Astrocyte (in vitro differentiated cells and primary cell): ENCODE measurements at regions not wholly inside any gene's neighbourhood (a gene's known extent, or its start where the extent isn't known, plus 50 kb on each side); places are given as distances from the start of the nearest gene placed in this dataset.
"Not testable (repeated sequence)": the region's sequence is repeated elsewhere in the genome, so short reads cannot be mapped to it uniquely, and the experiment has no call there.

ENCODE experiments used
- DNase-seq: peaks from one replicate; pipeline ENCODE4 v3.0.0-alpha.2; 2010; ENCODE audit warnings: low read depth
- FAIRE-seq: peaks from 2 replicates; lab custom pipeline; 2011; peaks lifted over from hg19 to GRCh38; lab: Jason Lieb, UNC
- H2AFZ ChIP-seq: 2 replicates; pipeline ENCODE4 v1.6.0; 2012; ENCODE audit warnings: low read depth, low read length, inconsistent platforms
- H3K27ac ChIP-seq: 2 replicates; pipeline ENCODE4 v1.5.1; 2011; ENCODE audit warnings: low read depth, low read length, inconsistent platforms
- H3K27me3 ChIP-seq: 2 replicates; pipeline ENCODE4 v1.6.0; 2011; ENCODE audit warnings: low read length, inconsistent platforms; ENCODE audit not compliant: insufficient read depth
- H3K36me3 ChIP-seq: 2 replicates; pipeline ENCODE4 v1.5.1; 2011; ENCODE audit warnings: low read length, inconsistent platforms; ENCODE audit not compliant: insufficient read depth
- H3K4me1 ChIP-seq: 2 replicates; pipeline ENCODE4 v1.5.1; 2011; ENCODE audit warnings: low read length, inconsistent platforms; ENCODE audit not compliant: insufficient read depth
- H3K4me2 ChIP-seq: 2 replicates; pipeline ENCODE4 v1.6.0; 2012; ENCODE audit warnings: low read length, inconsistent platforms
- H3K4me3 ChIP-seq: 2 replicates; pipeline ENCODE4 v1.5.1; 2011; ENCODE audit warnings: low read depth, mild to moderate bottlenecking, low read length, inconsistent platforms; ENCODE audit not compliant: insufficient read depth
- H3K79me2 ChIP-seq: 2 replicates; pipeline ENCODE4 v1.6.0; 2012; ENCODE audit warnings: mild to moderate bottlenecking, low read length, inconsistent platforms; ENCODE audit not compliant: insufficient read depth
- H3K9ac ChIP-seq: 2 replicates; pipeline ENCODE4 v1.6.0; 2012; ENCODE audit warnings: mild to moderate bottlenecking, low read length, inconsistent platforms
- H3K9me3 ChIP-seq: 2 replicates; pipeline ENCODE4 v1.5.1; 2012; ENCODE audit warnings: low read depth, mild to moderate bottlenecking, low read length, inconsistent platforms; ENCODE audit not compliant: insufficient read depth
- H4K20me1 ChIP-seq: 2 replicates; pipeline ENCODE4 v1.6.0; 2012; ENCODE audit warnings: low read length, inconsistent platforms; ENCODE audit not compliant: insufficient read depth
- H3K27ac Mint-ChIP-seq: one replicate; pipeline ENCODE4 v1.8.0; 2021; ENCODE audit warnings: mild to moderate bottlenecking, mixed read lengths; ENCODE audit not compliant: unreplicated experiment
- H3K27me3 Mint-ChIP-seq: one replicate; pipeline ENCODE4 v1.8.0; 2021; ENCODE audit warnings: low read depth, mixed read lengths; ENCODE audit not compliant: unreplicated experiment
- H3K36me3 Mint-ChIP-seq: one replicate; pipeline ENCODE4 v1.8.0; 2021; ENCODE audit warnings: low read depth, mixed read lengths; ENCODE audit not compliant: unreplicated experiment
- H3K4me1 Mint-ChIP-seq: one replicate; pipeline ENCODE4 v1.8.0; 2021; ENCODE audit warnings: low read depth, mixed read lengths; ENCODE audit not compliant: unreplicated experiment
- H3K4me3 Mint-ChIP-seq: one replicate; pipeline ENCODE4 v1.8.0; 2021; ENCODE audit warnings: mild to moderate bottlenecking, moderate library complexity, mixed read lengths; ENCODE audit not compliant: unreplicated experiment
- H3K9me3 Mint-ChIP-seq: one replicate; pipeline ENCODE4 v1.8.0; 2021; ENCODE audit warnings: mild to moderate bottlenecking, mixed read lengths; ENCODE audit not compliant: unreplicated experiment
- EZH2 ChIP-seq: IDR thresholded peaks from 2 replicates; pipeline ENCODE4 v1.6.1; 2012; ENCODE audit warnings: mild to moderate bottlenecking, low read length, inconsistent platforms; ENCODE audit not compliant: insufficient read depth
- TF ChIP-seq, protein P1 (sequence below): IDR thresholded peaks from 2 replicates; pipeline ENCODE4 v1.5.1; 2011; ENCODE audit warnings: low read depth, mild to moderate bottlenecking, inconsistent platforms, low read length, moderate library complexity; ENCODE audit not compliant: insufficient read depth

DNA sequence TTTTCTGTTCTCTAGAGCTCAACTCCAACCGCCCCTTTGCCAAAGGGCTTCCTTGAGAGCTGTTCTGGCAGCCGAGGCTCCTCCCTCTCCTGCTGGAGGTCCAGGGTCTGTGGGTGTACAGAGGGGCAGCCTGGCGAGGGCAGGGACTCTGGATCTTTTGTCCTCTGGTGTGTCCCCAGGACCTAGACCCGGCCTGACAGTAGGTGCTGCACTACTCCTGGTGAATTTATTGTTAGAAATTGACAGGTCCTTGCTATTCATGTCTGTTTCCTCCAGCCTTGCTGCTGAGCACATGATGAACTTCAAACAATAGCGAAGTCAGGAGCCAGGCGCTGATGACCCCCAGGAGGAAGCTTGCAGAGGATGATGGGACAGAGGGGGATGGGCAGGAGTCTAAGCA is 234.7 kb upstream of the SULF2 start:
- Histone ChIP-seq H3K4me1 (peaks cover 37% of the 10 kb centered on the region), H3K27me3 (no peaks in the 10 kb centered on the region), H3K9me3 (no peaks in the 10 kb centered on the region), H4K20me1 (no peaks in the 10 kb centered on the region), H3K4me3 (no peak overlapping the region), H3K36me3 (no peaks in the 10 kb centered on the region), H3K9ac (no peak overlapping the region), H2AFZ (no peak overlapping the region), H3K4me2 (no peak overlapping the region), H3K27ac (no peak overlapping the region), H3K79me2 (no peaks in the 10 kb centered on the region)
- peaks cover 17% of the 10 kb centered on the region for H3K27me3 Mint-ChIP-seq
- H3K4me3 Mint-ChIP-seq: no peak overlapping the region
- H3K9me3 Mint-ChIP-seq: peaks cover 10% of the 10 kb centered on the region
- TF ChIP-seq, protein P1, sequence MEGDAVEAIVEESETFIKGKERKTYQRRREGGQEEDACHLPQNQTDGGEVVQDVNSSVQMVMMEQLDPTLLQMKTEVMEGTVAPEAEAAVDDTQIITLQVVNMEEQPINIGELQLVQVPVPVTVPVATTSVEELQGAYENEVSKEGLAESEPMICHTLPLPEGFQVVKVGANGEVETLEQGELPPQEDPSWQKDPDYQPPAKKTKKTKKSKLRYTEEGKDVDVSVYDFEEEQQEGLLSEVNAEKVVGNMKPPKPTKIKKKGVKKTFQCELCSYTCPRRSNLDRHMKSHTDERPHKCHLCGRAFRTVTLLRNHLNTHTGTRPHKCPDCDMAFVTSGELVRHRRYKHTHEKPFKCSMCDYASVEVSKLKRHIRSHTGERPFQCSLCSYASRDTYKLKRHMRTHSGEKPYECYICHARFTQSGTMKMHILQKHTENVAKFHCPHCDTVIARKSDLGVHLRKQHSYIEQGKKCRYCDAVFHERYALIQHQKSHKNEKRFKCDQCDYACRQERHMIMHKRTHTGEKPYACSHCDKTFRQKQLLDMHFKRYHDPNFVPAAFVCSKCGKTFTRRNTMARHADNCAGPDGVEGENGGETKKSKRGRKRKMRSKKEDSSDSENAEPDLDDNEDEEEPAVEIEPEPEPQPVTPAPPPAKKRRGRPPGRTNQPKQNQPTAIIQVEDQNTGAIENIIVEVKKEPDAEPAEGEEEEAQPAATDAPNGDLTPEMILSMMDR: no peak
- no peak for TF ChIP-seq EZH2
- peaks cover 22% of the 10 kb centered on the region for H3K4me1 Mint-ChIP-seq
- DNase-seq (no peak), FAIRE-seq (no peak)
- peaks cover 2% of the 10 kb centered on the region for H3K36me3 Mint-ChIP-seq
- H3K27ac Mint-ChIP-seq: no peak overlapping the region

- no peak for FAIRE-seq
Measured at GRCh38 chr20:48019496-48019895, 234.2 kb upstream of the SULF2 start.

GRCh38 chr20:48018851-48019250 is 233.6 kb upstream of the SULF2 start:
- H3K36me3 ChIP-seq, H3K79me2 ChIP-seq: not testable (repeated sequence)
- FAIRE-seq: peak; percentile 93

More at GRCh38 chr20:48019496-48019895, 234.2 kb upstream of the SULF2 start:
- Histone ChIP-seq H4K20me1 (no peaks in the 10 kb centered on the region), H3K4me1 (peaks cover 33% of the 10 kb centered on the region), H3K27me3 (no peaks in the 10 kb centered on the region), H3K36me3 (no peaks in the 10 kb centered on the region), H3K9me3 (no peaks in the 10 kb centered on the region), H2AFZ (no peak overlapping the region), H3K27ac (peak overlapping the region; percentile 21), H3K79me2 (no peaks in the 10 kb centered on the region), H3K4me2 (peak overlapping the region; percentile 45), H3K4me3 (no peak overlapping the region), H3K9ac (no peak overlapping the region)
- TF ChIP-seq, protein P1: no peak
- TF ChIP-seq EZH2: no peak
- Mint-ChIP-seq H3K36me3 (peaks cover 2% of the 10 kb centered on the region), H3K4me3 (no peak overlapping the region), H3K9me3 (peaks cover 10% of the 10 kb centered on the region), H3K27me3 (peaks cover 13% of the 10 kb centered on the region), H3K4me1 (peaks cover 18% of the 10 kb centered on the region), H3K27ac (no peak overlapping the region)
- peak; percentile 61 for DNase-seq

More at GRCh38 chr20:48018851-48019250, 233.6 kb upstream of the SULF2 start:
- H3K9me3 Mint-ChIP-seq, H3K4me3 ChIP-seq, H3K9ac ChIP-seq, H3K27me3 ChIP-seq, H3K4me3 Mint-ChIP-seq, H2AFZ ChIP-seq, H3K36me3 Mint-ChIP-seq, H4K20me1 ChIP-seq, H3K9me3 ChIP-seq: not testable (repeated sequence)
- H3K4me2 ChIP-seq: peak overlapping the region; percentile 45
- peaks cover 31% of the 10 kb centered on the region for H3K4me1 ChIP-seq
- peak; percentile 89 for DNase-seq
- peak overlapping the region; percentile 21 for H3K27ac ChIP-seq
- Mint-ChIP-seq H3K27ac (peak overlapping the region; percentile 22), H3K27me3 (peaks cover 14% of the 10 kb centered on the region), H3K4me1 (peaks cover 17% of the 10 kb centered on the region)
